Endothelial cell of umbilical vein (primary cell): ENCODE measurements at regions not wholly inside any gene's neighbourhood (a gene's known extent, or its start where the extent isn't known, plus 50 kb on each side); places are given as distances from the start of the nearest gene placed in this dataset.

Experiments
- BruUV-seq: library from RNA; stranded (reverse); fragments of 400-500 nt; replicated peaks from 2 replicates; lab custom pipeline; 2021; lab: Mats Ljungman, UMichigan
- CTCF ChIA-PET: fragments of 300-600, 350-600 bp; sonication (Branson Sonifier 250); formaldehyde crosslinking; loops from one replicate; lab custom pipeline; 2021; ENCODE audit warnings: antibody characterized with exemption, inconsistent platforms; lab: Charles Lee
- POLR2A ChIA-PET: fragments of 300-600, 350-600 bp; sonication (Branson Sonifier 250); formaldehyde crosslinking; loops from one replicate; lab custom pipeline; 2021; ENCODE audit warnings: antibody characterized with exemption, inconsistent platforms; lab: Charles Lee
- DNase-seq: peaks from one replicate; pipeline ENCODE4 v3.0.0-alpha.2; 2011; ENCODE audit warnings: low read depth, low spot score
- FAIRE-seq: peaks from 2 replicates; lab custom pipeline; 2011; peaks lifted over from hg19 to GRCh38; lab: Jason Lieb, UNC
- H2AFZ ChIP-seq: 2 replicates; pipeline ENCODE4 v1.6.0; 2012; ENCODE audit warnings: low read depth, low read length, control low read depth, inconsistent platforms
- H3K27ac ChIP-seq: 2 replicates; pipeline ENCODE4 v1.5.1; 2011; ENCODE audit warnings: low read depth, mild to moderate bottlenecking, control low read depth, low read length, moderate library complexity; ENCODE audit not compliant: insufficient read depth
- H3K27me3 ChIP-seq, 2 experiments: 2 replicates each; pipeline versions ENCODE4 v1.6.0 to v1.6.1; 2011; ENCODE audit warnings: low read length in 2 of 2, mixed read lengths in 1 of 2; ENCODE audit not compliant: control insufficient read depth in 2 of 2, insufficient read depth in 2 of 2
- H3K36me3 ChIP-seq, 2 experiments: 2 replicates in 1 of 2; 3 replicates in 1 of 2; pipeline ENCODE4 v1.5.1; 2011; ENCODE audit warnings: low read length in 2 of 2, mild to moderate bottlenecking in 1 of 2, moderate library complexity in 1 of 2; ENCODE audit not compliant: control insufficient read depth in 2 of 2, insufficient read depth in 2 of 2; ENCODE audit errors: extremely low read depth in 1 of 2
- H3K4me1 ChIP-seq: 3 replicates; pipeline ENCODE4 v1.5.1; 2011; ENCODE audit warnings: mild to moderate bottlenecking, low read length; ENCODE audit not compliant: control insufficient read depth, insufficient read depth; ENCODE audit errors: extremely low read depth
- H3K4me2 ChIP-seq: 2 replicates; pipeline ENCODE4 v1.6.1; 2011; ENCODE audit warnings: low read length, control low read depth, mixed read lengths; ENCODE audit not compliant: insufficient read depth
- H3K4me3 ChIP-seq, 3 experiments: fragments of 200-600 bp in 1 of 3; sonication (generic), shearing (Covaris generic) in 1 of 3; replicated peaks in 1 of 3; 2 replicates each; pipeline ENCODE4 v1.5.1; 2011 to 2016; ENCODE audit warnings: control low read depth in 3 of 3, low read length in 3 of 3, mild to moderate bottlenecking in 2 of 3, inconsistent platforms in 1 of 3, low read depth in 1 of 3, moderate library complexity in 1 of 3; ENCODE audit not compliant: insufficient read depth in 1 of 3
- H3K79me2 ChIP-seq: 2 replicates; pipeline ENCODE4 v1.6.0; 2012; ENCODE audit warnings: low read length, inconsistent platforms; ENCODE audit not compliant: control insufficient read depth, insufficient read depth
- H3K9ac ChIP-seq: replicated peaks from 2 replicates; pipeline ENCODE3; 2011; ENCODE audit warnings: low read length, control low read depth; ENCODE audit not compliant: insufficient read depth; ENCODE audit errors: extremely low read depth
- H3K9me1 ChIP-seq: replicated peaks from 3 replicates; pipeline ENCODE4 v1.6.0; 2011; ENCODE audit warnings: mild to moderate bottlenecking, low read length; ENCODE audit not compliant: control insufficient read depth, insufficient read depth; ENCODE audit errors: extremely low read depth
- H3K9me3 ChIP-seq: replicated peaks from 2 replicates; pipeline ENCODE4 v1.5.1; 2012; ENCODE audit warnings: low read length, inconsistent platforms; ENCODE audit not compliant: control insufficient read depth, insufficient read depth
- H4K20me1 ChIP-seq: replicated peaks from 2 replicates; pipeline ENCODE3; 2011; ENCODE audit warnings: mild to moderate bottlenecking, low read length; ENCODE audit not compliant: control insufficient read depth, insufficient read depth; ENCODE audit errors: extremely low read depth
- CTCF ChIP-seq, 2 donors: IDR thresholded peaks; 1 replicate in 1 of 2; 2 replicates in 1 of 2; pipeline ENCODE4 v1.5.1; 2011; ENCODE audit warnings: low read length in 2 of 2, mild to moderate bottlenecking in 2 of 2, moderate library complexity in 2 of 2, control low read depth in 1 of 2, inconsistent platforms in 1 of 2, low read depth in 1 of 2; ENCODE audit not compliant: insufficient read depth in 1 of 2; ENCODE audit errors: extremely low read depth in 1 of 2
- EZH2 ChIP-seq: IDR thresholded peaks from 2 replicates; pipeline ENCODE4 v1.6.1; 2012; ENCODE audit warnings: borderline replicate concordance, low read depth, mild to moderate bottlenecking, moderate library complexity, low read length, inconsistent platforms; ENCODE audit not compliant: severe bottlenecking
- FOS ChIP-seq: IDR thresholded peaks from 2 replicates; pipeline ENCODE4 v1.6.1; 2011; ENCODE audit warnings: mild to moderate bottlenecking, low read length, moderate library complexity, borderline replicate concordance; ENCODE audit not compliant: insufficient read depth
- GATA2 ChIP-seq: IDR thresholded peaks from 2 replicates; pipeline ENCODE4 v1.7.0; 2011; ENCODE audit warnings: low read depth, mild to moderate bottlenecking, moderate library complexity, mixed read lengths, low read length; ENCODE audit not compliant: insufficient read length, insufficient read depth
- JUN ChIP-seq: IDR thresholded peaks from 2 replicates; pipeline ENCODE4 v1.6.1; 2011; ENCODE audit warnings: borderline replicate concordance, low read depth; ENCODE audit not compliant: insufficient read length, insufficient read depth
- MAX ChIP-seq: IDR thresholded peaks from 2 replicates; pipeline ENCODE4 v1.6.1; 2011; ENCODE audit not compliant: insufficient read depth, insufficient read length
- MYC ChIP-seq: IDR thresholded peaks from one replicate; pipeline ENCODE4 v1.6.1; 2011; ENCODE audit warnings: mild to moderate bottlenecking, low read depth, low read length
- POLR2A ChIP-seq: IDR thresholded peaks from 2 replicates; pipeline ENCODE4 v1.6.1; 2012; ENCODE audit warnings: low read depth, mild to moderate bottlenecking, control low read depth, low read length
- POLR2AphosphoS5 ChIP-seq: IDR thresholded peaks from 2 replicates; pipeline ENCODE4 v1.6.1; 2012; ENCODE audit warnings: low read depth, mild to moderate bottlenecking, control low read depth, low read length, moderate library complexity; ENCODE audit not compliant: insufficient read depth
- dilution Hi-C: fragments of 300-500 bp; cut with MboI; formaldehyde crosslinking; loops from one replicate; pipeline ENCODE4 v1.15.0; 2019; ENCODE audit warnings: low sequenced_read_pairs; ENCODE audit not compliant: extremely low pct_ligation_motif_present
- intact Hi-C: fragments of 100-400 bp; cut with micrococcal nuclease; formaldehyde crosslinking; loops from one replicate; pipeline ENCODE4 v1.10.0; 2022

- TF ChIP-seq GATA2 (no peak), POLR2AphosphoS5 (no peak), POLR2A (no peak), EZH2 (no peak), JUN (no peak), FOS (no peak), MAX (no peak), MYC (no peak), CTCF (IDR thresholded peaks at IDR 0.05; ENCODE audit: extremely low read depth in 1 of 2, insufficient read depth in 1 of 2, low read depth in 1 of 2, low read length in 2 of 2) (no peak)
- ChIA-PET CTCF (interaction anchor here (0.9 to 1.1 kb wide), 2 partner anchors 10 to 123 kb away, joined by 3 read pairs; no protein-coding TSS in a partner anchor), POLR2A (no interaction called here)
- no peak overlapping the region for H3K4me3 ChIP-seq
- FAIRE-seq (no peak), DNase-seq (no peak)
- intact Hi-C loops (no loop called here), dilution Hi-C loops (no loop called here)
- H3K4me1 ChIP-seq: peaks cover 6% of the 10 kb centered on the region
- no peak overlapping the region for H3K4me2 ChIP-seq
- H3K36me3 ChIP-seq: no peaks in the 10 kb centered on the region
- no TSS peak for BruUV-seq
- no peaks in the 10 kb centered on the region for H3K9me3 ChIP-seq
- H3K27ac ChIP-seq: no peak overlapping the region
- H3K79me2 ChIP-seq: no peaks in the 10 kb centered on the region
- no peak overlapping the region for H3K9ac ChIP-seq
- H2AFZ ChIP-seq: no peak overlapping the region
- no peaks in the 10 kb centered on the region for H3K9me1 ChIP-seq
- H4K20me1 ChIP-seq: no peaks in the 10 kb centered on the region
- no peaks in the 10 kb centered on the region for H3K27me3 ChIP-seq
Measured at GRCh38 chr2:211127501-211127900, 571.1 kb downstream of the CPS1 start.
